ENCODE measurements at regions not wholly inside any gene's neighbourhood (a gene's known extent, or its start where the extent isn't known, plus 50 kb on each side); places are given as distances from the start of the nearest gene placed in this dataset.
"Not testable (repeated sequence)": the region's sequence is repeated elsewhere in the genome, so short reads cannot be mapped to it uniquely, and the experiment has no call there.

DNA sequence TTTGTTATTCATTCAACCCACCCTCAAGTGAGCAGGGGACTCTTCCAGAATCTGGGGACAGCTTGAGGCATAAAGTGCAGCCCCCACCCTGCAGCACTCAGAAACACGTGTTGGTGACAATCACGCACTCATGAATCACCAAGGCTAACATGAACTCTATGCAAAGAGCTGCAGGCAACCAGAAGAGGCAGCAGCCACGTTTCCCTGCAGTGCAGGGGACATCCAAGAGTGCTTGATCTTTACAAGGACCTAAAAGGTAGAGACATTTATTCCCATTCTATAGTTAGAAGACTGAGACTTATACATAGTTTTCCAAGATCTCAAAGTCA, 135.2 kb upstream of the GDF10 start:
- ChIA-PET CTCF (no interaction called here), POLR2A (no interaction called here)
- TF ChIP-seq, protein P1, sequence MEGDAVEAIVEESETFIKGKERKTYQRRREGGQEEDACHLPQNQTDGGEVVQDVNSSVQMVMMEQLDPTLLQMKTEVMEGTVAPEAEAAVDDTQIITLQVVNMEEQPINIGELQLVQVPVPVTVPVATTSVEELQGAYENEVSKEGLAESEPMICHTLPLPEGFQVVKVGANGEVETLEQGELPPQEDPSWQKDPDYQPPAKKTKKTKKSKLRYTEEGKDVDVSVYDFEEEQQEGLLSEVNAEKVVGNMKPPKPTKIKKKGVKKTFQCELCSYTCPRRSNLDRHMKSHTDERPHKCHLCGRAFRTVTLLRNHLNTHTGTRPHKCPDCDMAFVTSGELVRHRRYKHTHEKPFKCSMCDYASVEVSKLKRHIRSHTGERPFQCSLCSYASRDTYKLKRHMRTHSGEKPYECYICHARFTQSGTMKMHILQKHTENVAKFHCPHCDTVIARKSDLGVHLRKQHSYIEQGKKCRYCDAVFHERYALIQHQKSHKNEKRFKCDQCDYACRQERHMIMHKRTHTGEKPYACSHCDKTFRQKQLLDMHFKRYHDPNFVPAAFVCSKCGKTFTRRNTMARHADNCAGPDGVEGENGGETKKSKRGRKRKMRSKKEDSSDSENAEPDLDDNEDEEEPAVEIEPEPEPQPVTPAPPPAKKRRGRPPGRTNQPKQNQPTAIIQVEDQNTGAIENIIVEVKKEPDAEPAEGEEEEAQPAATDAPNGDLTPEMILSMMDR (IDR thresholded peaks at IDR 0.05), result no peak
- intact Hi-C loops (cut with micrococcal nuclease), result loop anchor here (2.0 to 5.0 kb wide), 2 partner anchors 32 to 98 kb away; no protein-coding TSS in a partner anchor
- Mint-ChIP-seq H3K4me1 (peaks cover 18% of the 10 kb centered on the region), H3K9me3 (no peaks in the 10 kb centered on the region), H3K27ac (no peak overlapping the region), H3K36me3 (ENCODE audit: low read depth) (no peaks in the 10 kb centered on the region), H3K27me3 (peaks cover 12% of the 10 kb centered on the region), H3K4me3 (peak overlapping the region; percentile 85)
- ATAC-seq (ENCODE audit: low read depth) (no peak), DNase-seq (no peak)

DNA sequence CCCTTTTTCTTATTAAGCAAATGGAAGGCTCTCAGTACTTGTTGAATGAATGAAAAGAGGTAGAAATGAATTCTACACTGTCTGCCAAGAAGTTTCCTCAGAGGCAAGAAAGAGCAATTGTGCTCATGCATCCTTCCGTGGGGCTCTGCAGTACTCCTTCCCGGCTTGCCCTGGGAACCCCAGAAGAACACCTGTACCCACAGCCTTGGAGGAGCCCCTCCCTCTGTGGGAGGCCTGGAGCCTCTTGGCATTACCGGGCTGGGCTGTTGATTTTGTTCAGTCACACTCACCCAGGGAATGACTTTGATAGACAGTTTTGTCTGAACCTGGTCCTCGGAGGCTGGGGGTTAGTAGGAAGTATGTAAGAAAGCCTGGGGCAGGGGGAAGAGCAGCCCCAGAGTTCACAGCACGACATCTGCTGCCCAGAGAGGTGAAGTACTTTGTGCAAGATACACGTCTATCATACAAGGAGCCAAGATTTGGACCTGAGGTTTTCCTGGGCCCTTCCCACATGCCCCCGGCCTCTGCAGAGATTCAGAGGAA, 134.8 kb upstream of the GDF10 start:
- Mint-ChIP-seq H3K4me3 (peak overlapping the region; percentile 85), H3K27ac (peak overlapping the region; percentile 53), H3K36me3 (ENCODE audit: low read depth) (no peaks in the 10 kb centered on the region), H3K27me3 (peaks cover 12% of the 10 kb centered on the region), H3K4me1 (peaks cover 18% of the 10 kb centered on the region), H3K9me3 (no peaks in the 10 kb centered on the region)
- ChIA-PET CTCF (interaction anchor here (1.2 kb wide), 1 partner anchor 118 kb away, joined by 3 read pairs; no protein-coding TSS in a partner anchor), POLR2A (no interaction called here)
- intact Hi-C loops (cut with micrococcal nuclease), result loop anchor here (2.0 to 5.0 kb wide), 2 partner anchors 32 to 97 kb away; no protein-coding TSS in a partner anchor
- ATAC-seq (ENCODE audit: low read depth) (peak; percentile 18), DNase-seq (no peak)
- TF ChIP-seq, protein P1 (IDR thresholded peaks at IDR 0.05), result no peak

DNA sequence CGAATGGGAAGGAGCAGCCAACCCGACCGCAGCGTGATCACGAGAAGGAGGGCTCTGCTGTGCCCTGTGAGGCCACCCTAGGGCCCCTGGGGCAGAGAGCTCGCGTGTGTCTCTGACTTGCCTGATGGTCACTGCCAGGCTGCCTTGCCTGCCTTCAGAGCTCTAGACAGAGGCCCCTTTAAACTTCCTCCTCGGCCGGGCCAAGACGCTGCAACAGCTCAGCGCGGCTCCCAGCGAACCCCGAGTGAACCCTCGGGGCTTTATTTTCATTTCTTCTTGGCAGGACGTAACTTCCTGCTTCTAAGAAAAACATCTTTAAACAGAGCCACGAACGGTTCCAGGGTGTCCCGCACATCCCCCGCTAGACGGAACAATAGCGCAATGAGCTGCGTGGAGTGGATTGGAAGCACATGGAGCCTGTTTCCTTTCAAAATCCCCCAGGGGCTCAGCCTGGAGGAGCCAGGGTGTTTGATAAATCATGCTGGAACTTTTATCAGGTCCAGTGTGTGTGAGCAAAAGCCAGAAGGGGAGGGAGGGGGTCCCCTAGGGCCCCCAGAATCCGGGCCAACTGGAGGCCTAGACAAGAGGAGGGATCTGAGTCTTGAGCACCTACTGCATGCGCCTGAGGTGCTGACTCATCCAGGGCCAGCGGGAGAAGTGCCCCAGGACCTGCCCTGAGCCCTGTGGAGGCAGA, 134.1 kb upstream of the GDF10 start:
- ChIA-PET CTCF (interaction anchor here (1.2 kb wide), 1 partner anchor 118 kb away, joined by 3 read pairs; no protein-coding TSS in a partner anchor), POLR2A (no interaction called here)

DNA sequence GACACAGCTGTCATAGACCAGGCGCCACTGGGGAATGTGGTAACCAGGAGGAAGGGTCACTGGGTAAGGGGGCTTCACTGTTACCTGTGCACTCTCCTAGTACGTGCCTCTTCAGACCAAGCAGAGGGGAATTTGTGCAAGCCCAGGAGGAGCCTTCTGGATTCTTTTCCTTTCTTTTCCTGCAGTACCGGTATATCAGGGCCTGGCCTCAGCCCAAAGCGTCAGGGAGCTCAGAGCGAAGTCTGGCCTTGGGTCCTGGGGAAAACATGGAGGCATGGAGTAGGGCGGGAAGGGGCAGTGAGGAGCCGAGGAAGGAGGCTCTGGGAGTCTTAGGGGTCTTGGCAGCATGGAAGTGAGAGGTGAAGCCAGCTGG, 133.6 kb upstream of the GDF10 start:
- ChIA-PET CTCF (interaction anchor here (1.2 kb wide), 1 partner anchor 119 kb away, joined by 3 read pairs; no protein-coding TSS in a partner anchor), POLR2A (no interaction called here)
- H3K27ac Mint-ChIP-seq, result no peak overlapping the region
- no peak overlapping the region for H3K4me3 Mint-ChIP-seq
- no peaks in the 10 kb centered on the region for H3K36me3 Mint-ChIP-seq (ENCODE audit: low read depth)
- H3K4me1 Mint-ChIP-seq, result peaks cover 18% of the 10 kb centered on the region
- intact Hi-C loops (cut with micrococcal nuclease), result loop anchor here (5.0 kb wide), 1 partner anchor 96 kb away; no protein-coding TSS in a partner anchor
- peaks cover 7% of the 10 kb centered on the region for H3K27me3 Mint-ChIP-seq
- TF ChIP-seq, protein P1 (IDR thresholded peaks at IDR 0.05), result no peak
- DNase-seq (no peak), ATAC-seq (ENCODE audit: low read depth) (no peak)
- H3K9me3 Mint-ChIP-seq, result no peaks in the 10 kb centered on the region

More for the DNA sequence above, 134.1 kb upstream of the GDF10 start:
- Mint-ChIP-seq H3K27me3 (peaks cover 11% of the 10 kb centered on the region), H3K4me1 (peaks cover 18% of the 10 kb centered on the region), H3K27ac (peak overlapping the region; percentile 53), H3K4me3 (peak overlapping the region; percentile 85), H3K36me3 (ENCODE audit: low read depth) (no peaks in the 10 kb centered on the region), H3K9me3 (no peaks in the 10 kb centered on the region)
- peak; percentile 27 for DNase-seq
- ATAC-seq (ENCODE audit: low read depth), result peak; percentile 72
- intact Hi-C loops (cut with micrococcal nuclease), result loop anchor here (2.0 to 5.0 kb wide), 2 partner anchors 31 to 96 kb away; no protein-coding TSS in a partner anchor
- TF ChIP-seq, protein P1 (IDR thresholded peaks at IDR 0.05), result no peak

DNA sequence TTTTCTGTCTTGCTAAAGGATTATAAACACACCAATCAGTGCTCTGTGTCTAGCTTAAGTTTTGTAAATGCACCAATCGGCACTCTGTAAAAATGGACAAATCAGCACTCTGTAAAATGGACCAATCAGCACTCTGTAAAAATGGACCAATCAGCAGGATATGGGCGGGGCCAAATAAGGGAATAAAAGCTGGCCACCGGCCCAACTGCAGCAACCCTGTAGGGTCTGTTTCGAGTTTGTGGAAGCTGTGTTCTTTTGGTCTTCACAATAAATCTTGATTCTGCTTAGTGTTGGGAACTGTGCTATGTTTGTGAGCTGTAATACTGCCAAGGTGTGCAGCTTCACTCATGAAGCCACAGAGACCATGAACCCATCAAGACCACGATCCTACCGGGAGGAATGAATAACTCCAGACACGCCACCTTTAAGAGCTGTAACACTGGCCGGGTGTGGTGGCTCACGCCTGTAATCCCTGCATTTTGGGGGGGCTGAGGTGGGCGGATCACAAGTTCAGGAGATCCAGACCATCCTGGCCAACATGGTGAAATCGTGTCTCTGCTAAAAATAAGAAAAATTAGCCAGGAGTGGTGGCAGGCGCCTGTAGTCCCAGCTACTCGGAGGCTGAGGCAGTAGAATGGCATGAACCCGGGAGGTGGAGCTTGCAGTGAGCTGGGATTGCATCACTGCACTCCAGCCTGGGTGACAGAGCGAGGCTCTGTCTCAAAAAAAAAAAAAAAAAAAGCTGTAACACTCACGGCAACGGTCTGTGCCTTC, 133.0 kb upstream of the GDF10 start:
- peak overlapping the region; percentile 16 for H3K27ac Mint-ChIP-seq
- H3K4me3 Mint-ChIP-seq; CTCF ChIA-PET; H3K9me3 Mint-ChIP-seq; POLR2A ChIA-PET; DNase-seq; ATAC-seq (ENCODE audit: low read depth); H3K27me3 Mint-ChIP-seq; H3K36me3 Mint-ChIP-seq (ENCODE audit: low read depth): not testable (repeated sequence)
- intact Hi-C loops (cut with micrococcal nuclease), result loop anchor here (5.0 kb wide), 1 partner anchor 95 kb away; no protein-coding TSS in a partner anchor
- H3K4me1 Mint-ChIP-seq, result peaks cover 18% of the 10 kb centered on the region

Data from activated B cell treated with CpG ODN at 0.5 μM for 24 hours (primary cell).